ENCODE measurements at regions not wholly inside any gene's neighbourhood (a gene's known extent, or its start where the extent isn't known, plus 50 kb on each side); places are given as distances from the start of the nearest gene placed in this dataset.

DNA sequence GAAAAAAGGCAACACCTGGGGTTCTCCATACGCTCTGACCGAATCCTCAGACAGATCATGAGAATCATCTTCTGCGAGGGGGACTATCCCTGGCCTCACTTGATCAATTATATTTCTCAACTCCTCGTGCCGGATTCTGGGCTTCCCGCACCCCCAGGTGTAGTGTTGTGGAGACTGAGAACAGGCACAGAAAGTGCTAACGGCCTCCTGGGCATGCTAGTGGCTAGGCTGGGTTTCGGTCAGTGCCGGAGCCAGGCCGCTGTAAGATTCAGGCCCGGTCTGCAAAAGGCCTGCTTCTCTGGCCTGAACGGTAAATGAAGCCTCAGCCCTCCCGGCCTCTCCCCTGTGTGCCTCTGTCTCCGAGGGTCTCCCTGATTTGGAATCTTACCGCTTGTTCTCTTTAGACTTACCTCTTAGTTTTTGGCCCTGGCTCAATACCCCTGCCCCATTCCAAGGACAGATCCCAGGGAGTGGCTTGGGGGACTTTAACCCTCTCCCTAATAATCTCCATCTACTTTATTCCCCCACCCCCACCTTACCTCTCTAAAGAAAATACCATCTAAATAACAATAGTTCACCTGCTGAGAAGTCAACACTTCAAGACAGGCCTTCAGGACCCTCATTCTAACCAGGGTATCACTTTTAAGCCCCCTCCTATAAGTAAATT lies 79.0 kb upstream of the MEDAG start:
- CTCF ChIA-PET = interaction anchor here (0.6 kb wide), 1 partner anchor 34 kb away, joined by 3 read pairs; no protein-coding TSS in a partner anchor
- ATAC-seq (ENCODE audit: low read depth) = no peak
- H4K20me1 ChIP-seq (ENCODE audit: insufficient read depth, low read length) = no peaks in the 10 kb centered on the region
- TF ChIP-seq MAZ (IDR thresholded peaks at IDR 0.05; ENCODE audit: borderline replicate concordance, low read depth, low read length) (no peak), BHLHE40 (IDR thresholded peaks at IDR 0.05; ENCODE audit: low read depth, low read length) (no peak), RAD21 (IDR thresholded peaks at IDR 0.05; ENCODE audit: low read length) (no peak), MAFK (IDR thresholded peaks at IDR 0.05; ENCODE audit: low read depth, low read length) (no peak), NFE2L2 (IDR thresholded peaks at IDR 0.05; ENCODE audit: low read depth, low read length) (no peak), FOS (IDR thresholded peaks at IDR 0.05; ENCODE audit: low read depth, low read length) (no peak), CEBPB (IDR thresholded peaks at IDR 0.05; ENCODE audit: low read depth, low read length) (no peak), POLR2A (IDR thresholded peaks at IDR 0.05; ENCODE audit: low read depth, low read length) (no peak), CHD1 (IDR thresholded peaks at IDR 0.05; ENCODE audit: low read depth, low read length) (no peak), SMC3 (IDR thresholded peaks at IDR 0.05; ENCODE audit: low read depth, low read length) (no peak), RCOR1 (IDR thresholded peaks at IDR 0.05; ENCODE audit: insufficient replicate concordance, low read length) (no peak), MXI1 (IDR thresholded peaks at IDR 0.05; ENCODE audit: borderline replicate concordance, low read depth, low read length) (no peak), RFX5 (IDR thresholded peaks at IDR 0.05; ENCODE audit: low read depth, low read length) (no peak)
- TF ChIP-seq, protein P1, sequence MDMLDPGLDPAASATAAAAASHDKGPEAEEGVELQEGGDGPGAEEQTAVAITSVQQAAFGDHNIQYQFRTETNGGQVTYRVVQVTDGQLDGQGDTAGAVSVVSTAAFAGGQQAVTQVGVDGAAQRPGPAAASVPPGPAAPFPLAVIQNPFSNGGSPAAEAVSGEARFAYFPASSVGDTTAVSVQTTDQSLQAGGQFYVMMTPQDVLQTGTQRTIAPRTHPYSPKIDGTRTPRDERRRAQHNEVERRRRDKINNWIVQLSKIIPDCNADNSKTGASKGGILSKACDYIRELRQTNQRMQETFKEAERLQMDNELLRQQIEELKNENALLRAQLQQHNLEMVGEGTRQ (IDR thresholded peaks at IDR 0.05; ENCODE audit: low read depth, low read length) = no peak
- TF ChIP-seq, protein P2, sequence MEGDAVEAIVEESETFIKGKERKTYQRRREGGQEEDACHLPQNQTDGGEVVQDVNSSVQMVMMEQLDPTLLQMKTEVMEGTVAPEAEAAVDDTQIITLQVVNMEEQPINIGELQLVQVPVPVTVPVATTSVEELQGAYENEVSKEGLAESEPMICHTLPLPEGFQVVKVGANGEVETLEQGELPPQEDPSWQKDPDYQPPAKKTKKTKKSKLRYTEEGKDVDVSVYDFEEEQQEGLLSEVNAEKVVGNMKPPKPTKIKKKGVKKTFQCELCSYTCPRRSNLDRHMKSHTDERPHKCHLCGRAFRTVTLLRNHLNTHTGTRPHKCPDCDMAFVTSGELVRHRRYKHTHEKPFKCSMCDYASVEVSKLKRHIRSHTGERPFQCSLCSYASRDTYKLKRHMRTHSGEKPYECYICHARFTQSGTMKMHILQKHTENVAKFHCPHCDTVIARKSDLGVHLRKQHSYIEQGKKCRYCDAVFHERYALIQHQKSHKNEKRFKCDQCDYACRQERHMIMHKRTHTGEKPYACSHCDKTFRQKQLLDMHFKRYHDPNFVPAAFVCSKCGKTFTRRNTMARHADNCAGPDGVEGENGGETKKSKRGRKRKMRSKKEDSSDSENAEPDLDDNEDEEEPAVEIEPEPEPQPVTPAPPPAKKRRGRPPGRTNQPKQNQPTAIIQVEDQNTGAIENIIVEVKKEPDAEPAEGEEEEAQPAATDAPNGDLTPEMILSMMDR (conservative IDR thresholded peaks at IDR 0.05; ENCODE audit: low read depth, low read length) = no peak
- TF ChIP-seq, protein P3, sequence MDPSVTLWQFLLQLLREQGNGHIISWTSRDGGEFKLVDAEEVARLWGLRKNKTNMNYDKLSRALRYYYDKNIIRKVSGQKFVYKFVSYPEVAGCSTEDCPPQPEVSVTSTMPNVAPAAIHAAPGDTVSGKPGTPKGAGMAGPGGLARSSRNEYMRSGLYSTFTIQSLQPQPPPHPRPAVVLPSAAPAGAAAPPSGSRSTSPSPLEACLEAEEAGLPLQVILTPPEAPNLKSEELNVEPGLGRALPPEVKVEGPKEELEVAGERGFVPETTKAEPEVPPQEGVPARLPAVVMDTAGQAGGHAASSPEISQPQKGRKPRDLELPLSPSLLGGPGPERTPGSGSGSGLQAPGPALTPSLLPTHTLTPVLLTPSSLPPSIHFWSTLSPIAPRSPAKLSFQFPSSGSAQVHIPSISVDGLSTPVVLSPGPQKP (IDR thresholded peaks at IDR 0.05; ENCODE audit: borderline replicate concordance, low read depth, low read length) = no peak
- H3K9me3 ChIP-seq (ENCODE audit: control insufficient read depth, insufficient read depth, low read length) = no peaks in the 10 kb centered on the region
- no peak overlapping the region for H2AK9ac ChIP-seq (replicated peaks; ENCODE audit: low read depth, low read length, poor library complexity)
- H2BK20ac ChIP-seq (ENCODE audit: low read depth, low read length) = no peak overlapping the region
- H3K27ac ChIP-seq (ENCODE audit: insufficient read depth, low read length) = no peak overlapping the region
- no peaks in the 10 kb centered on the region for H3K27me3 ChIP-seq (ENCODE audit: control insufficient read depth, insufficient read depth, low read length)
- H3K79me1 ChIP-seq (ENCODE audit: low read depth in 1 of 2, low read length in 2 of 2) = no peaks in the 10 kb centered on the region
- in situ Hi-C loops (cut with MboI; ENCODE audit: low sequenced_read_pairs) (no loop called here), intact Hi-C loops (cut with micrococcal nuclease) (no loop called here), dilution Hi-C loops (cut with HindIII; ENCODE audit: low sequenced_read_pairs, unreplicated experiment) (no loop called here)
- no peak overlapping the region for H3K56ac ChIP-seq (ENCODE audit: extremely low read depth, insufficient read depth, low read length)
- no peak overlapping the region for H3K9ac ChIP-seq (ENCODE audit: low read depth, low read length)
- no peak overlapping the region for H3K4me3 ChIP-seq (ENCODE audit: insufficient read depth, low read depth, low read length)
- no peak overlapping the region for H2BK120ac ChIP-seq (ENCODE audit: low read depth, low read length)
- no peak overlapping the region for H4K91ac ChIP-seq (ENCODE audit: insufficient read depth, low read depth, low read length)
- no peak overlapping the region for H3K4ac ChIP-seq (ENCODE audit: low read depth, low read length)
- H3K14ac ChIP-seq (replicated peaks; ENCODE audit: low read depth, low read length) = no peak overlapping the region
- H2BK5ac ChIP-seq (ENCODE audit: low read depth, low read length, poor library complexity, severe bottlenecking) = no peak overlapping the region
- BruUV-seq (replicated peaks) = no TSS peak
- H2AFZ ChIP-seq (replicated peaks; ENCODE audit: low read length, poor library complexity) = no peak overlapping the region
- DNase-seq = no peak
- peaks cover 8% of the 10 kb centered on the region for H3K9me1 ChIP-seq (ENCODE audit: insufficient read depth, low read length)
- no peaks in the 10 kb centered on the region for H3K36me3 ChIP-seq (ENCODE audit: control insufficient read depth, insufficient read depth, low read length)
- no peak overlapping the region for H4K5ac ChIP-seq (ENCODE audit: low read depth, low read length)
- H2BK15ac ChIP-seq (ENCODE audit: low read depth, low read length) = no peak overlapping the region; the same call in 2 of the 3 replicates
- no peak overlapping the region for H2AK5ac ChIP-seq (ENCODE audit: low read depth, low read length)
- WGBS, 2 experiments (ENCODE audit: extremely low coverage in 2 of 2, insufficient read length in 1 of 2) = 84% methylated on average over 5 of the region's 15 CpGs; no CpG with 5 or more reads in 1 of the 2 experiments
- H3K4me2 ChIP-seq (ENCODE audit: low read depth, low read length) = no peak overlapping the region
- H4K8ac ChIP-seq (ENCODE audit: low read depth in 2 of 2, low read length in 2 of 2) = no peak overlapping the region
- H3K4me1 ChIP-seq (ENCODE audit: control insufficient read depth, insufficient read depth, low read length) = peaks cover 8% of the 10 kb centered on the region; the same call in 1 of the 2 replicates
- H3K18ac ChIP-seq (ENCODE audit: low read depth, low read length) = no peak overlapping the region
- H3K23ac ChIP-seq (ENCODE audit: low read depth, low read length) = no peak overlapping the region
- POLR2A ChIA-PET (ENCODE audit: unreplicated experiment) = no interaction called here
